ENCODE measurements at regions not wholly inside any gene's neighbourhood (a gene's known extent, or its start where the extent isn't known, plus 50 kb on each side); places are given as distances from the start of the nearest gene placed in this dataset.

- Histone ChIP-seq H3K9ac (ENCODE audit: low read length in 3 of 3) (no peak overlapping the region), H3K4me3 (ENCODE audit: low read length in 3 of 3) (no peak overlapping the region), H3K36me3 (ENCODE audit: control insufficient read depth in 2 of 3, insufficient read depth in 3 of 3, low read length in 3 of 3) (no peaks in the 10 kb centered on the region), H3K4me1 (ENCODE audit: control insufficient read depth in 2 of 3, insufficient read depth in 2 of 3, low read depth in 1 of 3, low read length in 3 of 3) (no peaks in the 10 kb centered on the region), H3K27ac (ENCODE audit: low read depth in 2 of 2, low read length in 2 of 2) (no peak overlapping the region), H3K9me3 (ENCODE audit: control insufficient read depth in 2 of 3, insufficient read depth in 1 of 3, low read length in 3 of 3) (no peaks in the 10 kb centered on the region), H3K27me3 (ENCODE audit: control insufficient read depth, insufficient read depth, low read length) (no peaks in the 10 kb centered on the region)
- intact Hi-C loops (cut with DNase I): no loop called here
- TF ChIP-seq CTCF (IDR thresholded peaks at IDR 0.05; ENCODE audit: borderline replicate concordance, extremely low read depth, insufficient read depth): no peak
- FAIRE-seq: no peak
- DNase-seq: peak in 3 of 5 donors; percentile 31 to 74 (median 66)
These were observed 480.4 kb downstream of the GATA3 start for GRCh38 chr10:8534891-8535290.

GRCh38 chr10:8539056-8539455, 484.6 kb downstream of the GATA3 start:
- Histone ChIP-seq H3K9me3 (ENCODE audit: control insufficient read depth in 2 of 3, insufficient read depth in 1 of 3, low read length in 3 of 3) (no peaks in the 10 kb centered on the region), H3K4me3 (ENCODE audit: low read length in 3 of 3) (no peak overlapping the region), H3K9ac (ENCODE audit: low read length in 3 of 3) (no peak overlapping the region), H3K27me3 (ENCODE audit: control insufficient read depth, insufficient read depth, low read length) (no peaks in the 10 kb centered on the region), H3K27ac (ENCODE audit: low read depth in 2 of 2, low read length in 2 of 2) (no peak overlapping the region), H3K4me1 (ENCODE audit: control insufficient read depth in 2 of 3, insufficient read depth in 2 of 3, low read depth in 1 of 3, low read length in 3 of 3) (no peaks in the 10 kb centered on the region), H3K36me3 (ENCODE audit: control insufficient read depth in 2 of 3, insufficient read depth in 3 of 3, low read length in 3 of 3) (no peaks in the 10 kb centered on the region)
- DNase-seq (no peak), FAIRE-seq (no peak)
- intact Hi-C loops (cut with DNase I): no loop called here
- no peak for TF ChIP-seq CTCF (IDR thresholded peaks at IDR 0.05; ENCODE audit: borderline replicate concordance, extremely low read depth, insufficient read depth)

GRCh38 chr10:8543361-8544056, 489.0 kb downstream of the GATA3 start:
- Histone ChIP-seq H3K9me3 (ENCODE audit: control insufficient read depth in 2 of 3, insufficient read depth in 1 of 3, low read length in 3 of 3) (no peaks in the 10 kb centered on the region), H3K27ac (ENCODE audit: low read depth in 2 of 2, low read length in 2 of 2) (no peak overlapping the region), H3K4me1 (ENCODE audit: control insufficient read depth in 2 of 3, insufficient read depth in 2 of 3, low read depth in 1 of 3, low read length in 3 of 3) (no peaks in the 10 kb centered on the region), H3K9ac (ENCODE audit: low read length in 3 of 3) (no peak overlapping the region), H3K27me3 (ENCODE audit: control insufficient read depth, insufficient read depth, low read length) (no peaks in the 10 kb centered on the region), H3K36me3 (ENCODE audit: control insufficient read depth in 2 of 3, insufficient read depth in 3 of 3, low read length in 3 of 3) (no peaks in the 10 kb centered on the region), H3K4me3 (ENCODE audit: low read length in 3 of 3) (no peak overlapping the region)
- intact Hi-C loops (cut with DNase I): no loop called here
- TF ChIP-seq CTCF (IDR thresholded peaks at IDR 0.05; ENCODE audit: borderline replicate concordance, extremely low read depth, insufficient read depth): no peak
- DNase-seq: peak in 2 of 5 donors; percentile 11
- FAIRE-seq: no peak

GRCh38 chr10:8544057-8544380, 489.5 kb downstream of the GATA3 start:
- Histone ChIP-seq H3K9me3 (ENCODE audit: control insufficient read depth in 2 of 3, insufficient read depth in 1 of 3, low read length in 3 of 3) (no peaks in the 10 kb centered on the region), H3K36me3 (ENCODE audit: control insufficient read depth in 2 of 3, insufficient read depth in 3 of 3, low read length in 3 of 3) (no peaks in the 10 kb centered on the region), H3K27ac (ENCODE audit: low read depth in 2 of 2, low read length in 2 of 2) (no peak overlapping the region), H3K27me3 (ENCODE audit: control insufficient read depth, insufficient read depth, low read length) (no peaks in the 10 kb centered on the region), H3K4me1 (ENCODE audit: control insufficient read depth in 2 of 3, insufficient read depth in 2 of 3, low read depth in 1 of 3, low read length in 3 of 3) (no peaks in the 10 kb centered on the region), H3K9ac (ENCODE audit: low read length in 3 of 3) (no peak overlapping the region), H3K4me3 (ENCODE audit: low read length in 3 of 3) (no peak overlapping the region)
- no peak for TF ChIP-seq CTCF (IDR thresholded peaks at IDR 0.05; ENCODE audit: borderline replicate concordance, extremely low read depth, insufficient read depth)
- DNase-seq (peak in 1 of 5 donors; percentile 7), FAIRE-seq (no peak)
- intact Hi-C loops (cut with DNase I): no loop called here

Measured in kidney (tissue), 13 donors.